ENCODE measurements at regions not wholly inside any gene's neighbourhood (a gene's known extent, or its start where the extent isn't known, plus 50 kb on each side); places are given as distances from the start of the nearest gene placed in this dataset.

- TF ChIP-seq CTCF (IDR thresholded peaks at IDR 0.05), result no peak
- Histone ChIP-seq H3K36me3 (ENCODE audit: control insufficient read depth, insufficient read depth, low read length) (no peaks in the 10 kb centered on the region), H3K4me3 (ENCODE audit: low read depth, low read length) (no peak overlapping the region), H2AFZ (no peak overlapping the region), H3K9ac (no peak overlapping the region), H3K79me2 (no peaks in the 10 kb centered on the region), H3K4me2 (ENCODE audit: low read length) (no peak overlapping the region), H3K4me1 (no peaks in the 10 kb centered on the region), H3K9me3 (ENCODE audit: control insufficient read depth, low read length) (no peaks in the 10 kb centered on the region), H3K27ac (no peak overlapping the region), H3K27me3 (ENCODE audit: control insufficient read depth, insufficient read depth, low read length) (no peaks in the 10 kb centered on the region)
These were observed 335.3 kb upstream of the SMIM21 start for GRCh38 chr18:75762758-75763157.

GRCh38 chr18:75760208-75760607 lies 332.7 kb upstream of the SMIM21 start:
- no peaks in the 10 kb centered on the region for H3K4me1 ChIP-seq
- no peak for TF ChIP-seq CTCF (IDR thresholded peaks at IDR 0.05)
- H3K9me3 ChIP-seq (ENCODE audit: control insufficient read depth, low read length), result no peaks in the 10 kb centered on the region

GRCh38 chr18:75757951-75758350 lies 330.4 kb upstream of the SMIM21 start:
- no peaks in the 10 kb centered on the region for H3K27me3 ChIP-seq (ENCODE audit: control insufficient read depth, insufficient read depth, low read length)
- H3K9ac ChIP-seq, result no peak overlapping the region
- no peak overlapping the region for H3K4me3 ChIP-seq (ENCODE audit: low read depth, low read length)
- H3K27ac ChIP-seq, result no peak overlapping the region
- H3K79me2 ChIP-seq, result no peaks in the 10 kb centered on the region
- H3K4me2 ChIP-seq (ENCODE audit: low read length), result no peak overlapping the region
- no peak overlapping the region for H2AFZ ChIP-seq
- no peaks in the 10 kb centered on the region for H3K36me3 ChIP-seq (ENCODE audit: control insufficient read depth, insufficient read depth, low read length)
- no peaks in the 10 kb centered on the region for H3K4me1 ChIP-seq
- TF ChIP-seq CTCF (IDR thresholded peaks at IDR 0.05), result no peak
- H3K9me3 ChIP-seq (ENCODE audit: control insufficient read depth, low read length), result no peaks in the 10 kb centered on the region

More at GRCh38 chr18:75760208-75760607, 332.7 kb upstream of the SMIM21 start:
- Histone ChIP-seq H3K79me2 (no peaks in the 10 kb centered on the region), H3K27me3 (ENCODE audit: control insufficient read depth, insufficient read depth, low read length) (no peaks in the 10 kb centered on the region), H3K27ac (no peak overlapping the region), H3K4me2 (ENCODE audit: low read length) (no peak overlapping the region), H3K36me3 (ENCODE audit: control insufficient read depth, insufficient read depth, low read length) (no peaks in the 10 kb centered on the region), H3K4me3 (ENCODE audit: low read depth, low read length) (no peak overlapping the region), H3K9ac (no peak overlapping the region), H2AFZ (no peak overlapping the region)

GRCh38 chr18:75754433-75754832 lies 326.9 kb upstream of the SMIM21 start:
- no peak for TF ChIP-seq CTCF (IDR thresholded peaks at IDR 0.05)
- H3K79me2 ChIP-seq, result no peaks in the 10 kb centered on the region
- no peaks in the 10 kb centered on the region for H3K4me1 ChIP-seq
- no peak overlapping the region for H3K27ac ChIP-seq
- H2AFZ ChIP-seq, result no peak overlapping the region
- no peak overlapping the region for H3K4me2 ChIP-seq (ENCODE audit: low read length)
- no peaks in the 10 kb centered on the region for H3K36me3 ChIP-seq (ENCODE audit: control insufficient read depth, insufficient read depth, low read length)
- H3K9me3 ChIP-seq (ENCODE audit: control insufficient read depth, low read length), result no peaks in the 10 kb centered on the region
- no peak overlapping the region for H3K9ac ChIP-seq
- no peak overlapping the region for H3K4me3 ChIP-seq (ENCODE audit: low read depth, low read length)
- H3K27me3 ChIP-seq (ENCODE audit: control insufficient read depth, insufficient read depth, low read length), result no peaks in the 10 kb centered on the region

- H3K27me3 ChIP-seq (ENCODE audit: control insufficient read depth, insufficient read depth, low read length), result no peaks in the 10 kb centered on the region
- H3K9ac ChIP-seq, result no peak overlapping the region
- no peaks in the 10 kb centered on the region for H3K4me1 ChIP-seq
- H3K27ac ChIP-seq, result no peak overlapping the region
- no peak overlapping the region for H3K4me2 ChIP-seq (ENCODE audit: low read length)
- no peaks in the 10 kb centered on the region for H3K9me3 ChIP-seq (ENCODE audit: control insufficient read depth, low read length)
- no peak overlapping the region for H3K4me3 ChIP-seq (ENCODE audit: low read depth, low read length)
- H3K79me2 ChIP-seq, result no peaks in the 10 kb centered on the region
- no peak for TF ChIP-seq CTCF (IDR thresholded peaks at IDR 0.05)
- no peak overlapping the region for H2AFZ ChIP-seq
- no peaks in the 10 kb centered on the region for H3K36me3 ChIP-seq (ENCODE audit: control insufficient read depth, insufficient read depth, low read length)
These were observed 326.2 kb upstream of the SMIM21 start for GRCh38 chr18:75753753-75754152.
